Stomach (tissue), 8 donors: ENCODE measurements at regions not wholly inside any gene's neighbourhood (a gene's known extent, or its start where the extent isn't known, plus 50 kb on each side); places are given as distances from the start of the nearest gene placed in this dataset.
A peak's percentile ranks its signal among the peaks of the same experiment; 100 is the strongest.

Experiments used
- DNase-seq, 2 donors: peaks; one replicate each; pipeline versions ENCODE4 v3.0.0 to v3.0.0-alpha.2; 2013 to 2019
- H3K27ac ChIP-seq, 5 donors: fragments of 200-600 bp in 4 of 5; sonication (generic) in 4 of 5; one replicate each; pipeline ENCODE4 v1.5.1; 2013 to 2019; ENCODE audit warnings: mild to moderate bottlenecking in 1 of 5, moderate library complexity in 1 of 5
- H3K27me3 ChIP-seq, 3 donors: fragments of 200-600 bp; sonication (generic); one replicate each; pipeline ENCODE4 v1.5.1; 2017 to 2019; ENCODE audit warnings: mixed run types in 1 of 3
- H3K36me3 ChIP-seq, 4 donors: fragments of 200-600 bp; sonication (generic); 1 replicate in 3 of 4; 2 replicates in 1 of 4; pipeline ENCODE4 v1.5.1; 2016 to 2019
- H3K4me1 ChIP-seq, 4 donors: fragments of 200-600 bp; sonication (generic); one replicate each; pipeline ENCODE4 v1.5.1; 2016 to 2019
- H3K4me3 ChIP-seq, 4 donors: fragments of 200-600 bp; sonication (generic) in 3 of 4; one replicate each; pipeline ENCODE4 v1.5.1; 2016 to 2019; ENCODE audit warnings: mild to moderate bottlenecking in 1 of 4
- H3K9me3 ChIP-seq, 4 donors: fragments of 200-600 bp; sonication (generic); one replicate each; pipeline ENCODE4 v1.5.1; 2016 to 2019
- EP300 ChIP-seq: sonication (generic); formaldehyde crosslinking; IDR thresholded peaks from one replicate; pipeline ENCODE4 v1.6.1; 2017; ENCODE audit warnings: antibody characterized with exemption
- POLR2A ChIP-seq, 4 donors: fragments of 450-650 bp; IDR thresholded peaks; one replicate each; pipeline ENCODE4 v1.6.1; 2016; ENCODE audit warnings: antibody characterized with exemption in 4 of 4, control low read depth in 2 of 4, mild to moderate bottlenecking in 1 of 4, moderate library complexity in 1 of 4
- POLR2AphosphoS5 ChIP-seq, 3 donors: sonication (generic); formaldehyde crosslinking; IDR thresholded peaks; one replicate each; pipeline ENCODE4 v1.6.1; 2016; ENCODE audit warnings: antibody characterized with exemption in 3 of 3
- WGBS, 5 donors: extraction: QIAGEN DNeasy Blood & Tissue Kit in 3 of 5; methylation state at CpG; one replicate each; pipeline versions ENCODE4 v1.1.5 to v1.1.7; 2013 to 2018; 5-methylcytosine and 5-hydroxymethylcytosine counted together
- intact Hi-C: fragments of 100-400 bp; cut with DNase I; formaldehyde crosslinking; loops from one replicate; pipeline ENCODE4 v1.15.1; 2023; ENCODE audit warnings: low total_unique reads
- TF ChIP-seq, protein P1 (sequence below), 7 experiments: fragments of 450-650 bp in 4 of 7; fragments of 200-600 bp in 3 of 7; sonication (generic) in 3 of 7; IDR thresholded peaks; one replicate each; pipeline ENCODE4 v1.5.1; 2016 to 2019; ENCODE audit warnings: antibody characterized with exemption in 7 of 7, control low read depth in 2 of 7, mild to moderate bottlenecking in 1 of 7
- donor health status: healthy with polysubstance abuse.
- donor health status: Bipolar disorder and iron deficiency.
- donor health status: healthy.

DNA sequence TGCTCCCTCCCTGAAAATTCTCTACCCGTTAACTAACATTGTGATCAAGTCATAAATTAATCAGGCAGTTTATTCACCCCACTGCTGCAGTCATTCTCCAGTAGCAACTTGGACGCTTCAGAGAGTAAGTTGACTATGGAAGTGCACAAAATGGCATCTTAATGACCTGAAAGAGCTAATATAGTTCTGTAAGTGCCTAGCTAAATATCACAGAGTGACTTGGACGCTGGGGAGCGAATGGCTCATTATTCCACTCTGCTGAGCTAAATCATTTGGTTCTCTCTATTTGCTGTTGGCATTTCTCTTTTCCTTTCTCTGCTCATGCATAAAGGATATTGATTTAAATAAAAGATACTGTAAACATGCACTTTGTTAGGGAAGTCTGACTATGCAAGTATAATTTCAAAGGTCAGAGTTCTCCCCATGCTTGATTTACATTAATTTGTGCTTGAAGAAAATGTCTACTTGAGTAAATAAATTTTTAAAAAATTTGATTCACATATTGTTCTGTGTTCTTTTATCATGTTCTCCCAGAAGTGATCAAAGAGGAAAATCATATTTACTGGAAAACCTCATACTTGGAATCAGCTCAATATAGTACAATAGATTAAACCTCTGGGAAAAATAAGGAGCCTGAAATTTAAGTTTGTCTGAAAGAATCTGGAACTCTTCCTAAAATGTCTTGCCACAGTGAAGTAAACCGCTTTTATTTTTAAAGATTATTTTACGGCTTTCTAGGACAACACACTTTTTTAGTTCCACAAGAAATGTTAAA is 169.5 kb upstream of the HAPLN1 start:
- no peak for TF ChIP-seq EP300
- TF ChIP-seq, protein P1, sequence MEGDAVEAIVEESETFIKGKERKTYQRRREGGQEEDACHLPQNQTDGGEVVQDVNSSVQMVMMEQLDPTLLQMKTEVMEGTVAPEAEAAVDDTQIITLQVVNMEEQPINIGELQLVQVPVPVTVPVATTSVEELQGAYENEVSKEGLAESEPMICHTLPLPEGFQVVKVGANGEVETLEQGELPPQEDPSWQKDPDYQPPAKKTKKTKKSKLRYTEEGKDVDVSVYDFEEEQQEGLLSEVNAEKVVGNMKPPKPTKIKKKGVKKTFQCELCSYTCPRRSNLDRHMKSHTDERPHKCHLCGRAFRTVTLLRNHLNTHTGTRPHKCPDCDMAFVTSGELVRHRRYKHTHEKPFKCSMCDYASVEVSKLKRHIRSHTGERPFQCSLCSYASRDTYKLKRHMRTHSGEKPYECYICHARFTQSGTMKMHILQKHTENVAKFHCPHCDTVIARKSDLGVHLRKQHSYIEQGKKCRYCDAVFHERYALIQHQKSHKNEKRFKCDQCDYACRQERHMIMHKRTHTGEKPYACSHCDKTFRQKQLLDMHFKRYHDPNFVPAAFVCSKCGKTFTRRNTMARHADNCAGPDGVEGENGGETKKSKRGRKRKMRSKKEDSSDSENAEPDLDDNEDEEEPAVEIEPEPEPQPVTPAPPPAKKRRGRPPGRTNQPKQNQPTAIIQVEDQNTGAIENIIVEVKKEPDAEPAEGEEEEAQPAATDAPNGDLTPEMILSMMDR (IDR thresholded peaks at IDR 0.05): no peak
- no peak for TF ChIP-seq POLR2A (IDR thresholded peaks at IDR 0.05)
- TF ChIP-seq POLR2AphosphoS5 (IDR thresholded peaks at IDR 0.05): no peak
- no peak overlapping the region for H3K27ac ChIP-seq
- peak in 1 of 2 donors; percentile 41 for DNase-seq
- no peaks in the 10 kb centered on the region for H3K27me3 ChIP-seq
- WGBS, 5 donors: 70 to 85% (median 79%) methylated on average over 6 of the region's 6 CpGs
- H3K4me1 ChIP-seq: no peaks in the 10 kb centered on the region
- intact Hi-C loops: no loop called here
- no peak overlapping the region for H3K4me3 ChIP-seq
- no peaks in the 10 kb centered on the region for H3K36me3 ChIP-seq
- H3K9me3 ChIP-seq: no peaks in the 10 kb centered on the region

DNA sequence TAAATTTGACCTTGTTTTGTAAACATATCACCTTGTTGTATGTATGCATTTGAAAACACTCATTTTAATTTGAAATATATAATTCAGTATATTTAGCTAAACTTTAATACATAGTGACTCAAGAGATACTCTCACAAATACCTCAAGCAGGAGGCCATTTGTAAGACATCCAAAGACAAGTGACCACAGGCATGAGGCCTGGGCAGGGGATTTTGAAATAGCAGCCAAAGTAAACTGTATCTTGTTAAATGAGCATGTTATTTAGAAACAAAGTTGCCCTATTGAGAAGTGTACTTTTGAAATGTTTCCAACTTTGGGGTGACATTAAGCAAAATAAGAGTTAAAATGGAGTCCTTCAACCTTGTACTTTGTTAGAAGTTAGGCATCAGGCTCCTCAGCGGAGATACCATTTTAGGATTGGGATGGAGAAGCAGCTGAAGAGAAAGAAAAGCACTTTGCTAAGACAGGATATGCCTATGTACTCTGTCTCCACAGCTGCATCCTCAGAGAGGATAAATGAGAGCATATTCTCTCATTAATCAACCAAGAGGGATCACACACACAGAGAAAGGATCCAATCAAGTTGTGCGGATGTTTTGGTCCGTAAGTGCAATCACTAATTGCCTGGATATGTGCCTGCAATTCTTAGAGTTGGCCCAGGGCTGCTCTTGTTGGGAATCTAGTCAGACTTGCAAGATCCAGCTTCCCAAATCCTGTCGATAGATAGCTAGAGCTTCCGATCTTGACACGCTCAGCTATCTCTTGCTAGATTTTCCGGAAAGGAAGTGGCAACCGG is 157.5 kb upstream of the HAPLN1 start:
- Histone ChIP-seq H3K4me3 (no peak overlapping the region), H3K27me3 (no peaks in the 10 kb centered on the region), H3K36me3 (no peaks in the 10 kb centered on the region), H3K4me1 (no peaks in the 10 kb centered on the region), H3K9me3 (no peaks in the 10 kb centered on the region), H3K27ac (no peak overlapping the region)
- intact Hi-C loops: no loop called here
- peak in 1 of 2 donors; percentile 25 for DNase-seq
- 69 to 86% (median 71%) methylated on average over 8 of the region's 8 CpGs for WGBS, 5 donors
- TF ChIP-seq POLR2A (IDR thresholded peaks at IDR 0.05): no peak
- no peak for TF ChIP-seq EP300
- TF ChIP-seq, protein P1 (IDR thresholded peaks at IDR 0.05): no peak
- no peak for TF ChIP-seq POLR2AphosphoS5 (IDR thresholded peaks at IDR 0.05)

DNA sequence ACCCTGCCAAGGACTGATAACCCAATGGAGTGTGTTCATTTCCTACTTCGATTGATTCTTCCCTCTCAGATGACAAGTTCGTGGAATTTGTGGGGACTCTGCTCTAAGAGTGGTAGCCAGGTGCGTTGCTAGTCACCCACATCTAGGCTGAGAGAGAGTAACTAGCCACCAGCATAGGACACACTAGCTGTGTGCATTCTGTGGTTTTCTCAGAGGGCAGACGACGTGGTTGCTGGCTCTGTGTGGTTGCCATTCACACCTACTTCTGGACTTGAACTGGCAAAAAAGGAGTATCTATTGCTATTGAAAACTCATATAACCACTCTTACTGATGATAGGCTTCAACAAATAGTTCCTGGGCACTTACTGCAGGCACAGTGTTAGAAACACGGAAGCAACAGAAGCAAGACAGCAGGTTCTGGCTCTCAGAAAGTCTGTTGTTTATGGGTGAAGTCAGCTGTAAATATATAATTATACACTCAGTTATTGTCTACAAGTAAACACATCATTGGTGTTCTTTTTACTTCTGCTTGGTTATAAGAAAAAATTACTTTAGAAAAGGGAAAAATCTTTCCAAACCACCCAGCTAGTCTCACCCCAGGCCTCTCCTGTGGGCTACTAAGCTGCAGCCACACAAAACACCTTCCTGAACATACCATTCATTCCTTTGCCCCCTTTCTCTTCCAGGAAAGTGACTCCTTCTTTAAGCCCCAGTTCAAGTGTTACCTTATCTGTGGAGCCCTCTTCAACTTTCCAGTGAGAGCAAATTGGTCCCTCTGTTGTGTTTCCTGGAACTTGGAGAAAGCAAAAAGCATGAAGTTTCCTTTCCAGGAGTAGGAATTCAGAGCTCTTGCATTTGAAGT is 151.1 kb upstream of the HAPLN1 start:
- TF ChIP-seq POLR2AphosphoS5 (IDR thresholded peaks at IDR 0.05): no peak
- TF ChIP-seq, protein P1 (IDR thresholded peaks at IDR 0.05): no peak
- no peak for TF ChIP-seq EP300
- no peak for TF ChIP-seq POLR2A (IDR thresholded peaks at IDR 0.05)
- Histone ChIP-seq H3K36me3 (no peaks in the 10 kb centered on the region), H3K9me3 (no peaks in the 10 kb centered on the region), H3K27me3 (no peaks in the 10 kb centered on the region), H3K4me1 (no peaks in the 10 kb centered on the region), H3K4me3 (no peak overlapping the region), H3K27ac (no peak overlapping the region)
- whole genome bisulfite sequencing, 5 donors: 83 to 94% (median 87%) methylated on average over 6 of the region's 6 CpGs
- intact Hi-C loops: no loop called here
- no peak for DNase-seq

DNA sequence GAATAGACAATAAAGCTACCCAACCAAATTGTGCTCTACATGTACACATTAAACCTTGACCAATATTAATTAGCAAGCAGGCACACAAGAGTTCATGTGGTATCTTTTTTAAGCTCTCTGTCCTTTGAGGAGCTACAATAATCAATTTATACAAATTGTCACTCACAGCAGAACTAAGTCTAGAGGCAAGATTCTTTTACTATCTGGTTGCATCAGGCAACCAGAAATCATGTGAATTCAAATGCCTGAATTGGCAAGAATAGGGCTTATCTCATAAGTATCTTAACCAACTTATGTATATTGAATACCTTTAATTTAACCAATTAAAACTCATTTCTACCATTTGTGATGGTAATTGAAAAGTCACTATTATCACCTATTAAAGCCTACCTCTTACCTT is 145.5 kb upstream of the HAPLN1 start:
- Histone ChIP-seq H3K27ac (no peak overlapping the region), H3K36me3 (no peaks in the 10 kb centered on the region), H3K9me3 (no peaks in the 10 kb centered on the region), H3K4me3 (no peak overlapping the region), H3K4me1 (no peaks in the 10 kb centered on the region), H3K27me3 (no peaks in the 10 kb centered on the region)
- DNase-seq: no peak
- intact Hi-C loops: no loop called here
- TF ChIP-seq, protein P1 (IDR thresholded peaks at IDR 0.05): no peak
- TF ChIP-seq POLR2A (IDR thresholded peaks at IDR 0.05) (no peak), EP300 (no peak), POLR2AphosphoS5 (IDR thresholded peaks at IDR 0.05) (no peak)
